Middle frontal gyrus (tissue), 1 donor: ENCODE measurements at regions not wholly inside any gene's neighbourhood (a gene's known extent, or its start where the extent isn't known, plus 50 kb on each side); places are given as distances from the start of the nearest gene placed in this dataset.
"Not testable (repeated sequence)": the region's sequence is repeated elsewhere in the genome, so short reads cannot be mapped to it uniquely, and the experiment has no call there.

Experiments used
- DNase-seq: peaks from one replicate; pipeline ENCODE4 v3.0.0-alpha.2; 2015; ENCODE audit warnings: low spot score; ENCODE audit errors: extremely low spot score

GRCh38 chr4:60729764-60730163 is 470.4 kb upstream of the ADGRL3 start:
- not testable (repeated sequence) for DNase-seq

DNA sequence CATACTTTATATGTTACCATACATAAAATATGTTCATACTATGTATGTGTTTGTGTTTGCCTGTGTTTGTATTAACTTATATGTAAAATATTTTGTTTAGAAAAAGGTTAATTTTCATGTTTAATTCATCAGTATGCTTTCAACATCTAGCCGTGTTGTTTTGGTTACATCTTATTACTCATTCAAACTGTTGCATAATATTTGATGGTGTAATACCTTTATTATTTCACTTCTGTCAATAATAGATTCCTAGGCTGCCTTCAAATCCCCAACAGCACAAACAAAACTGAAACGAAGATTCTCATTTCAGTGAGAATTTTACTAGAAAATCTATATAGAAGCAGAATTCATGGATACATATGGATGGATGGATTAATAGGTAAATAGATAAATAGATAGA is 462.3 kb upstream of the ADGRL3 start:
- no peak for DNase-seq

DNA sequence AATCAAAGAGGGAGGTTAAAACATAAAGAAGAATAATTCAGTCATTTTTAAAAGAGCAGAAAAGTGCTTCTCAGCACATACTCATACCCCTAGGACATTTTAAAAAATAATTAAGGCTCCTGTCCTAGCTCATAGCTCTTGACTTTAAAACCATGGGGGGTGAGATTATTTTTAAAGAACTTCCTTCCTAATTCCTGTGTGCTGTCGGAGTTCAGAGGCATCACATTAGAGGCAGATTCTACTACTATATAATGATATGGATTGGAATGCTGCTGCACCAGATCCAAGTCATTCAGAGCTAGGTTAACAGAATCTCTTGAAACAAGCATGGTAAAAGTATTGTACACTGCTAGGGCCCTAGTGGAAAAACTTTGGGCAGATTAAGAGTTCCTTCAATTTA is 456.5 kb upstream of the ADGRL3 start:
- DNase-seq = no peak

GRCh38 chr4:60744767-60745166 is 455.4 kb upstream of the ADGRL3 start:
- DNase-seq = no peak

- DNase-seq = no peak
Observed at GRCh38 chr4:60745800-60746571, 454.1 kb upstream of the ADGRL3 start.

- no peak for DNase-seq
Observed at GRCh38 chr4:60750962-60751361, 449.2 kb upstream of the ADGRL3 start.

- DNase-seq = no peak
Observed at GRCh38 chr4:60757986-60758680, 442.0 kb upstream of the ADGRL3 start.

GRCh38 chr4:60759518-60760245 is 440.4 kb upstream of the ADGRL3 start:
- no peak for DNase-seq

GRCh38 chr4:60780874-60781273 is 419.3 kb upstream of the ADGRL3 start:
- DNase-seq = no peak

- no peak for DNase-seq
Observed at GRCh38 chr4:60790608-60791007, 409.5 kb upstream of the ADGRL3 start.

DNA sequence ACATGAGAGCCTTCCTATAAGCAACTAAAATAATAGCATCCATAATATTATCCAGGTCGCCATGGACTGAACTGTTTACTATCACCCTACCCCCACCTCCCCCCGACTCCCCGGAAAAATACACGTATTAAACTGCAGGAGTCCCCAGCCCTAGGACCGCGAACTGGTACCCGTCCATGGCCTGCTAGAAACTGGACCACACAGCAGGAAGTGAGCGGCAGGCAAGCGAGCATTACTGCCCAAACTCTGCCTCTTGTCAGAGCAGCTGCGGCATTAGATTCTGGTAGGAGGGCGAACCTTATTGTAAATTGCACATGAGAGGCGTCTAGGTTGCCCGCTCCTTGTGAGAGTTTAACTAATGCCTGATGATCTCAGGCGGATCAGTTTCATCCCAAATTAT is 405.8 kb upstream of the ADGRL3 start:
- DNase-seq = no peak

DNA sequence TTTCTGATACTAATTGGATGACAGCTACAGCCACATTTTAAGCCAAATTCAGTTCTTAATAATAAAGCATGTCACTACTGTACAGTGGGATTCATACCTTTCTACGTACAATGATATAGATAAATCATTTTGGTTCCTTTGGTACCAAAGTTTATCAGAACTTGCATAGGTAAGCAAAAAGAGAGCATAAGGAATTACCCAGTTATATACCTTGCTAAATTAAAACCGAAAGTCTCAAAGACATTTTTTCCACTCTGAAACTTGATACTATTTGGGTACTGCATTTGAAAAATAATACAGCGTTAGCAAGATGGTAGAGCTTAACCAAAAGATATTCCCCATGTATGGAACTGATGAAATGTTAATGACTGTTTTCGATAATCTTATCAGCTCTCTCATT is 400.9 kb upstream of the ADGRL3 start:
- DNase-seq = no peak

DNA sequence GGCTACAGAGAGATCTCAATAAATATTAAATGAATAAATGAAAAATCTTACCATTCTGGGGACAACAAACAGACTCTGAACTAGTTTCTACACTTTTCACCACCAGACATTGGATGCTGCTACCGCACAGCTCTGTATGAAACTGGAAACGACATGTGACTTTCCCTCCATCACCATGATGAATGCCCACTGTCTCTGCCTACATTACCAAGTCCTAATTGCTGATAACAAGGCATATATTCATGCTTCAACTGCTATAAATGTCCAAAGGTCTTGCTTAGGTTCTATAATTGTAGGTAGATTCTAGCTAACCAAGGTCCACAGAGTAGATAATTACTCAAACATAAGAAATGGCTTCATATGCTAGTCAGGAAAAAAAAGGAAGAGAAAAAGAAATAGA is 399.4 kb upstream of the ADGRL3 start:
- DNase-seq = no peak

GRCh38 chr4:60805500-60806313 is 394.4 kb upstream of the ADGRL3 start:
- DNase-seq = no peak

GRCh38 chr4:60808726-60809485 is 391.2 kb upstream of the ADGRL3 start:
- no peak for DNase-seq

- no peak for DNase-seq
Observed at GRCh38 chr4:60809486-60809800, 390.7 kb upstream of the ADGRL3 start.

GRCh38 chr4:60812811-60813210 is 387.3 kb upstream of the ADGRL3 start:
- no peak for DNase-seq

GRCh38 chr4:60814549-60814948 is 385.6 kb upstream of the ADGRL3 start:
- DNase-seq = no peak

GRCh38 chr4:60817609-60818008 is 382.5 kb upstream of the ADGRL3 start:
- no peak for DNase-seq

GRCh38 chr4:60822986-60823385 is 377.1 kb upstream of the ADGRL3 start:
- DNase-seq = no peak

DNA sequence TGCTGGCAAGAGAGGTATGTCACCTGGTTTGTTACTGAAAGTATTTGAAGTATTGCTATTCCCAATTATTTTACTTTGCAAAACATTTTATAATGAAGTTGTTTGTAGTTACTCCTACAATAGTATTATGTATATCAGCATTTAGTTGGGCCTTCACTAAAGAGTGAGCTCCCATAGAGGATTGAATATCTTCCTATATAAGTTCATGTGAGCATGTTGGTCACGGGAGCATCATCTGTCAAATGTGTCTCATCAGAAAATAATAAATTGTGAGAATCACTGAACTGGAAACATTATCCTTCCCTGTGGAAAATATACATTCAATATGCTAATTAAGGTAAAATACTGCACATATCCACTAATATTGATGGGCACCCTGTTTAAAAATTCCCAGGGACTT is 360.1 kb upstream of the ADGRL3 start:
- DNase-seq = no peak
